KMS-11 (cell line): ENCODE measurements at regions not wholly inside any gene's neighbourhood (a gene's known extent, or its start where the extent isn't known, plus 50 kb on each side); places are given as distances from the start of the nearest gene placed in this dataset.
"Not testable (repeated sequence)": the region's sequence is repeated elsewhere in the genome, so short reads cannot be mapped to it uniquely, and the experiment has no call there.

Source experiments
- H2AFZ ChIP-seq: fragments of 200-600 bp; sonication (generic); 2 replicates; pipeline ENCODE4 v1.6.1; 2016; ENCODE audit warnings: antibody characterized with exemption, mixed run types, low read depth
- H3K27ac ChIP-seq: fragments of 200-600 bp; sonication (generic); 2 replicates; pipeline ENCODE4 v1.6.1; 2016; ENCODE audit warnings: mild to moderate bottlenecking, mixed run types
- H3K27me3 ChIP-seq: fragments of 200-600 bp; sonication (generic); 2 replicates; pipeline ENCODE4 v1.6.1; 2017; ENCODE audit warnings: mild to moderate bottlenecking, low read depth, mixed run types, moderate library complexity; ENCODE audit not compliant: insufficient read depth
- H3K36me3 ChIP-seq: fragments of 200-600 bp; sonication (generic); 2 replicates; pipeline ENCODE4 v1.6.1; 2017; ENCODE audit warnings: mild to moderate bottlenecking, mixed run types; ENCODE audit not compliant: insufficient read depth
- H3K4me1 ChIP-seq: fragments of 200-600 bp; sonication (generic); 2 replicates; pipeline ENCODE4 v1.6.1; 2016; ENCODE audit warnings: mild to moderate bottlenecking, low read depth, mixed run types; ENCODE audit not compliant: poor library complexity, severe bottlenecking
- H3K4me2 ChIP-seq: fragments of 200-600 bp; sonication (generic); 2 replicates; pipeline ENCODE4 v1.7.0; 2016; ENCODE audit warnings: mild to moderate bottlenecking, mixed run types
- H3K4me3 ChIP-seq: fragments of 200-600 bp; sonication (generic); IDR thresholded peaks from 2 replicates; pipeline ENCODE4 v1.6.1; 2017; ENCODE audit warnings: low read depth, low read length, mixed read lengths; ENCODE audit not compliant: insufficient read depth
- H3K79me2 ChIP-seq: fragments of 200-600 bp; sonication (generic); 2 replicates; pipeline ENCODE4 v1.6.1; 2016; ENCODE audit warnings: low read depth, mixed run types; ENCODE audit not compliant: insufficient read depth
- H3K9ac ChIP-seq: fragments of 200-600 bp; sonication (generic); 2 replicates; pipeline ENCODE4 v1.6.1; 2016; ENCODE audit warnings: mild to moderate bottlenecking, mixed run types
- H4K20me1 ChIP-seq: fragments of 200-600 bp; sonication (generic); 2 replicates; pipeline ENCODE4 v1.6.1; 2016; ENCODE audit warnings: mild to moderate bottlenecking, mixed run types; ENCODE audit not compliant: insufficient read depth
- TF ChIP-seq, protein P1 (sequence below): fragments of 200-600 bp; sonication (generic); conservative IDR thresholded peaks from 2 replicates; pipeline ENCODE4 v1.6.1; 2017; ENCODE audit warnings: low read depth, mild to moderate bottlenecking, antibody characterized with exemption, low read length, moderate library complexity, mixed read lengths

DNA sequence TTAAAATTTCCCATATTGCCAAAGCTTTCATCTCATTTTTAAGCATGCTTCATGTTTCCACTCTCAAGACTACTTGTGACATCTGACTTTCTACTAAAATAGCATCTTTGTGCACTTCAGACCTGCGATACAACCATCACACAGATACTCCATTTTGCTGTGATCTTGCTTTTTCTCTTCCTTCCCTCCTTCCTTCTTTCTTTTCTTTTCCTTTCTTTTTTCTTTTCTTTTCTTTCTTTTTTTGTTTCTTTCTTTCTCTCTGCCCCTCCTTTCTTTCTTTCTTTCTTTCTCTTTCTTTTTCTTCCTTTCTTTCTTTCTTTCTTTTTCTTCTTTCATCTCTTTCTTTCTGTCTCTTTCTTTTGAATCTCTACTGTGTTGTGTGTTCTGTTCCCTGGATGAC, 194.0 kb upstream of the KCND2 start:
- 0 out of 2 replicates have a peak overlapping the region, but pooled peaks have one; percentile 11 for H2AFZ ChIP-seq

GRCh38 chr7:120079704-120080103, 193.3 kb upstream of the KCND2 start:
- Histone ChIP-seq H2AFZ (no peak overlapping the region), H3K27ac (no peak overlapping the region), H3K79me2 (no peaks in the 10 kb centered on the region), H3K4me1 (peaks cover 9% of the 10 kb centered on the region), H3K4me3 (no peak overlapping the region), H3K27me3 (no peaks in the 10 kb centered on the region), H3K9ac (no peak overlapping the region), H3K4me2 (no peak overlapping the region), H3K36me3 (no peaks in the 10 kb centered on the region), H4K20me1 (no peaks in the 10 kb centered on the region)
- TF ChIP-seq, protein P1, sequence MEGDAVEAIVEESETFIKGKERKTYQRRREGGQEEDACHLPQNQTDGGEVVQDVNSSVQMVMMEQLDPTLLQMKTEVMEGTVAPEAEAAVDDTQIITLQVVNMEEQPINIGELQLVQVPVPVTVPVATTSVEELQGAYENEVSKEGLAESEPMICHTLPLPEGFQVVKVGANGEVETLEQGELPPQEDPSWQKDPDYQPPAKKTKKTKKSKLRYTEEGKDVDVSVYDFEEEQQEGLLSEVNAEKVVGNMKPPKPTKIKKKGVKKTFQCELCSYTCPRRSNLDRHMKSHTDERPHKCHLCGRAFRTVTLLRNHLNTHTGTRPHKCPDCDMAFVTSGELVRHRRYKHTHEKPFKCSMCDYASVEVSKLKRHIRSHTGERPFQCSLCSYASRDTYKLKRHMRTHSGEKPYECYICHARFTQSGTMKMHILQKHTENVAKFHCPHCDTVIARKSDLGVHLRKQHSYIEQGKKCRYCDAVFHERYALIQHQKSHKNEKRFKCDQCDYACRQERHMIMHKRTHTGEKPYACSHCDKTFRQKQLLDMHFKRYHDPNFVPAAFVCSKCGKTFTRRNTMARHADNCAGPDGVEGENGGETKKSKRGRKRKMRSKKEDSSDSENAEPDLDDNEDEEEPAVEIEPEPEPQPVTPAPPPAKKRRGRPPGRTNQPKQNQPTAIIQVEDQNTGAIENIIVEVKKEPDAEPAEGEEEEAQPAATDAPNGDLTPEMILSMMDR, result no peak

More for the DNA sequence above, 194.0 kb upstream of the KCND2 start:
- Histone ChIP-seq H3K79me2 (no peaks in the 10 kb centered on the region), H3K4me2 (peak overlapping the region; percentile 5; the same call in 1 of the 2 replicates), H4K20me1 (no peaks in the 10 kb centered on the region), H3K9ac (no peak overlapping the region), H3K27ac (no peak overlapping the region), H3K4me3 (no peak overlapping the region), H3K27me3 (no peaks in the 10 kb centered on the region), H3K36me3 (no peaks in the 10 kb centered on the region), H3K4me1 (peaks cover 9% of the 10 kb centered on the region)
- TF ChIP-seq, protein P1, result no peak

GRCh38 chr7:120086468-120086867, 186.5 kb upstream of the KCND2 start:
- not testable (repeated sequence) for H4K20me1 ChIP-seq, H3K4me1 ChIP-seq, H3K27ac ChIP-seq, H3K4me3 ChIP-seq, H2AFZ ChIP-seq, H3K79me2 ChIP-seq, H3K4me2 ChIP-seq, H3K9ac ChIP-seq, H3K27me3 ChIP-seq, H3K36me3 ChIP-seq

- Histone ChIP-seq H3K79me2 (no peaks in the 10 kb centered on the region), H3K36me3 (no peaks in the 10 kb centered on the region), H3K4me3 (no peak overlapping the region), H3K4me2 (no peak overlapping the region), H2AFZ (no peak overlapping the region), H3K4me1 (no peaks in the 10 kb centered on the region), H3K27ac (no peak overlapping the region), H4K20me1 (no peaks in the 10 kb centered on the region), H3K9ac (no peak overlapping the region), H3K27me3 (no peaks in the 10 kb centered on the region)
- TF ChIP-seq, protein P1, result no peak
Measured at GRCh38 chr7:120089968-120090367, 183.0 kb upstream of the KCND2 start.

GRCh38 chr7:120091807-120092206, 181.2 kb upstream of the KCND2 start:
- Histone ChIP-seq H2AFZ (no peak overlapping the region), H3K79me2 (no peaks in the 10 kb centered on the region), H3K4me2 (no peak overlapping the region), H3K27ac (no peak overlapping the region), H3K27me3 (no peaks in the 10 kb centered on the region), H4K20me1 (no peaks in the 10 kb centered on the region), H3K4me3 (no peak overlapping the region), H3K4me1 (no peaks in the 10 kb centered on the region), H3K36me3 (no peaks in the 10 kb centered on the region), H3K9ac (no peak overlapping the region)
- TF ChIP-seq, protein P1, result no peak
